DND-41 (cell line): ENCODE measurements at regions not wholly inside any gene's neighbourhood (a gene's known extent, or its start where the extent isn't known, plus 50 kb on each side); places are given as distances from the start of the nearest gene placed in this dataset.

ENCODE experiments used
- ATAC-seq: fragments of 200-7000 bp; cut with Tn5 transposase; 3 replicates; pipeline ENCODE4 v1.9.1; 2021; ENCODE audit warnings: low read depth; ENCODE audit not compliant: insufficient read depth
- DNase-seq: peaks from one replicate; pipeline ENCODE4 v3.0.0-alpha.2; 2020
- H2AFZ ChIP-seq: 2 replicates; pipeline ENCODE4 v1.6.0; 2012; ENCODE audit warnings: low read depth, low read length
- H3K27ac ChIP-seq: 2 replicates; pipeline ENCODE4 v1.5.1; 2012; ENCODE audit warnings: low read length, inconsistent platforms
- H3K27me3 ChIP-seq: fragments of 200-600 bp; sonication (generic); 2 replicates; pipeline ENCODE4 v1.6.0; 2012; ENCODE audit warnings: low read length, mild to moderate bottlenecking, inconsistent platforms; ENCODE audit not compliant: insufficient read depth, poor library complexity
- H3K36me3 ChIP-seq: 2 replicates; pipeline ENCODE4 v1.5.1; 2012; ENCODE audit warnings: low read length, inconsistent platforms; ENCODE audit not compliant: insufficient read depth
- H3K4me1 ChIP-seq: 2 replicates; pipeline ENCODE4 v1.5.1; 2012; ENCODE audit warnings: mild to moderate bottlenecking, low read length; ENCODE audit not compliant: insufficient read depth
- H3K4me2 ChIP-seq: 2 replicates; pipeline ENCODE4 v1.6.0; 2012; ENCODE audit warnings: mild to moderate bottlenecking, moderate library complexity, low read length, inconsistent platforms; ENCODE audit not compliant: insufficient read depth
- H3K4me3 ChIP-seq, 2 experiments: fragments of 200-600 bp in 1 of 2; shearing (Covaris generic) in 1 of 2; 2 replicates each; pipeline ENCODE4 v1.5.1; 2012 to 2016; ENCODE audit warnings: inconsistent platforms in 2 of 2, low read length in 2 of 2, mild to moderate bottlenecking in 2 of 2, low read depth in 1 of 2, moderate library complexity in 1 of 2
- H3K79me2 ChIP-seq: 2 replicates; pipeline ENCODE4 v1.6.0; 2012; ENCODE audit warnings: low read length, inconsistent platforms; ENCODE audit not compliant: insufficient read depth
- H3K9ac ChIP-seq: 2 replicates; pipeline ENCODE4 v1.6.0; 2012; ENCODE audit warnings: low read depth, mild to moderate bottlenecking, inconsistent platforms, low read length, moderate library complexity
- H3K9me3 ChIP-seq: 2 replicates; pipeline ENCODE4 v1.5.1; 2012; ENCODE audit warnings: low read length, moderate library complexity, mild to moderate bottlenecking, inconsistent platforms; ENCODE audit not compliant: insufficient read depth, severe bottlenecking
- H4K20me1 ChIP-seq: 2 replicates; pipeline ENCODE4 v1.6.0; 2012; ENCODE audit warnings: low read length; ENCODE audit not compliant: insufficient read depth
- EZH2 ChIP-seq: IDR thresholded peaks from 3 replicates; pipeline ENCODE4 v1.6.1; 2012; ENCODE audit warnings: borderline replicate concordance, low read depth, mild to moderate bottlenecking, moderate library complexity, low read length, inconsistent platforms; ENCODE audit not compliant: severe bottlenecking
- TF ChIP-seq, protein P1 (sequence below): IDR thresholded peaks from 2 replicates; pipeline ENCODE4 v1.5.1; 2012; ENCODE audit warnings: borderline replicate concordance, low read length, moderate library complexity, mild to moderate bottlenecking; ENCODE audit not compliant: poor library complexity, severe bottlenecking; ENCODE audit errors: extremely low read depth

DNA sequence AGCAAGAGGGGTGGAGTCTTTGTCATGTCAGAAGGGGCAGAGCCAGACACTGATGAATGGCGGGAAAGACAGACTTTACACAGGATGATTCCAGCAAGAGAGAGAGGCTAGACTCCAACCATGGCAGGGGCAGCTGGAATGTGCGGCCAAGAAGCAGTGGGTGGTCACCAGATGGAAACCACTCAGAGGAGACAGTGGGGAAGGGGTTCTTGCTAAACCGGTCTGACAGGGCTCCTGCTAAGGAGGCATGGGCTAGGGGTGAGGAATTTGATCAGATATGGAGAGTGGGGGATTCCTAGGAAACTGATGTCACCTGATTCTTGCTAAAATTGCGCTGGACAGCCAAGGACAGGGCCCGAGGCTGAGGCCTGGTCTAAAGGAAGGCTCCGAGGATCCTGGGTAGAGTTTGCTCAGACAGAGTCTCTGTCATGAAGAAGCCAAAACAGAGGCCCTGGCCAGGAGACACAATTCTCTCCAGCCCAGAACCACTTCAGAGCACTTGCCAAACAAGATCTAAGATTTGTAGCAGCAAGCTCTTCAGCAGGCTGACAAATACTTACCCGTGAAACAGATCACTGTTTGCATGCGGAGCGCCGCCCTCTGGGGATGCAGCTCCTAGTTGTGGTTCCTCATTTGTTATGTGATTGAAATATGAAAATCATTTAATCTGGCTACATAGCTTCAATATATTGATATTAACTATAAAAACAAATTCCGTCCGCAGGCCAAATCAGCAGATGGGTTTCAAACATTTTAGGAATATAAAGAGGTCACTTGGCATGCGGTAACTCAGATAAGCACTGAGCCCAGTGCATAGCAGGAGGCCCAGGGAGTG, 377.0 kb downstream of the TCERG1L start:
- H2AFZ ChIP-seq = no peak overlapping the region
- no peak overlapping the region for H3K4me3 ChIP-seq
- TF ChIP-seq, protein P1, sequence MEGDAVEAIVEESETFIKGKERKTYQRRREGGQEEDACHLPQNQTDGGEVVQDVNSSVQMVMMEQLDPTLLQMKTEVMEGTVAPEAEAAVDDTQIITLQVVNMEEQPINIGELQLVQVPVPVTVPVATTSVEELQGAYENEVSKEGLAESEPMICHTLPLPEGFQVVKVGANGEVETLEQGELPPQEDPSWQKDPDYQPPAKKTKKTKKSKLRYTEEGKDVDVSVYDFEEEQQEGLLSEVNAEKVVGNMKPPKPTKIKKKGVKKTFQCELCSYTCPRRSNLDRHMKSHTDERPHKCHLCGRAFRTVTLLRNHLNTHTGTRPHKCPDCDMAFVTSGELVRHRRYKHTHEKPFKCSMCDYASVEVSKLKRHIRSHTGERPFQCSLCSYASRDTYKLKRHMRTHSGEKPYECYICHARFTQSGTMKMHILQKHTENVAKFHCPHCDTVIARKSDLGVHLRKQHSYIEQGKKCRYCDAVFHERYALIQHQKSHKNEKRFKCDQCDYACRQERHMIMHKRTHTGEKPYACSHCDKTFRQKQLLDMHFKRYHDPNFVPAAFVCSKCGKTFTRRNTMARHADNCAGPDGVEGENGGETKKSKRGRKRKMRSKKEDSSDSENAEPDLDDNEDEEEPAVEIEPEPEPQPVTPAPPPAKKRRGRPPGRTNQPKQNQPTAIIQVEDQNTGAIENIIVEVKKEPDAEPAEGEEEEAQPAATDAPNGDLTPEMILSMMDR = no peak
- no peak for TF ChIP-seq EZH2
- no peaks in the 10 kb centered on the region for H3K36me3 ChIP-seq
- H3K4me2 ChIP-seq = no peak overlapping the region
- no peak overlapping the region for H3K27ac ChIP-seq
- ATAC-seq (no peak), DNase-seq (no peak)
- no peaks in the 10 kb centered on the region; the same call in 1 of the 2 replicates for H4K20me1 ChIP-seq
- no peaks in the 10 kb centered on the region for H3K79me2 ChIP-seq
- no peaks in the 10 kb centered on the region for H3K9me3 ChIP-seq
- H3K27me3 ChIP-seq = no peaks in the 10 kb centered on the region
- H3K9ac ChIP-seq = no peak overlapping the region
- no peaks in the 10 kb centered on the region for H3K4me1 ChIP-seq

DNA sequence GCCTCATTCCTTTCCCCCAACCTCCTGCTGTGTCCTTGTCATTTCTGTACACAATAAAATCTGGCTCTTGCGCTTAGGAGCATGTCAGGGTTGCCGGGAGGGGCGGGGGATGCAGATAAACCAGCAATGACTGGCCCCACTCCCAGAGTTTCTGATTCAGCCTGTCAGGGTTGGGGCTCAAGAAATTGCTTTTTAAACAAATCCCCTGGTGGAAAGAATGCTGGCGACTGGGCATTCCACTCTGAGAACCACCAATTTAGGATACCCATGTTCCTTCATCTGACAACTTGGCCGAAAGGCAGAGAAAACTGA, 376.4 kb downstream of the TCERG1L start:
- Histone ChIP-seq H3K4me1 (no peaks in the 10 kb centered on the region), H3K9me3 (no peaks in the 10 kb centered on the region), H4K20me1 (no peaks in the 10 kb centered on the region; the same call in 1 of the 2 replicates), H3K36me3 (no peaks in the 10 kb centered on the region), H3K79me2 (no peaks in the 10 kb centered on the region), H3K27me3 (no peaks in the 10 kb centered on the region), H3K4me3 (no peak overlapping the region), H3K4me2 (no peak overlapping the region), H3K27ac (no peak overlapping the region), H3K9ac (no peak overlapping the region), H2AFZ (no peak overlapping the region)
- DNase-seq = no peak
- no peak for TF ChIP-seq EZH2
- TF ChIP-seq, protein P1 = no peak
- ATAC-seq = no peak

DNA sequence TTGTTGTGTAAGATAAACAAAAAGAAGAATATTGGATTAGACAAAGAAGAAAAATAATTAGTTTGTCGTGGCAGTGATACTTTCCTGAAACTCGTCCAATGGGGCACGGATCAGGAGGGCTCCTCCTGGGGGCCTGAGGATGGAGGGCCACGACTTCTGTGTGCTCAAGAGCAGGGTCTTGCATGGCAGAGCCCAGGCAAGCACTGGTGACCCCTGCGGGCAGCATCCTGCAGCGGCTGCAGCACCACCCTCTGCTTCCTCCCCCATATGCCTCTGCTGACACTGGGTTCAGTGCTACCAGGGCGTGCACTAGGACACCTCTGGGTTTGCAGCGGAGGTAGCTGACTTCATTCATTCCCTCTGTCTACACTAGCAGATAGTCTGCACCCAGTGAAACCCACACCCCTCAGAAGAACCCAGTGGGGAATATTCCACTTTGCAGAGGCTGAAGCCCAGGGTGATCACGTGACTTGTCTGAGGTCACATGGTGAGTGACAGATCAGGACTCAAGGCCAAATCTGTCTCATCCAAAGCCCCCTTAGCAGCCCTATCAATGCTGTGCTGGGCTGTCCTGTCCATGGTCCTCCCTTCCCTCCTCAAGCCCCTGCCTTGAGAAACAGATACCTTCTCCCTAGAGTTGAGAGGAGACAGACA, 375.5 kb downstream of the TCERG1L start:
- H3K79me2 ChIP-seq = no peaks in the 10 kb centered on the region
- no peak overlapping the region for H3K27ac ChIP-seq
- no peaks in the 10 kb centered on the region for H3K9me3 ChIP-seq
- no peaks in the 10 kb centered on the region for H3K27me3 ChIP-seq
- H4K20me1 ChIP-seq = no peaks in the 10 kb centered on the region; the same call in 1 of the 2 replicates
- no peaks in the 10 kb centered on the region for H3K36me3 ChIP-seq
- DNase-seq (no peak), ATAC-seq (no peak)
- H3K4me1 ChIP-seq = no peaks in the 10 kb centered on the region
- H2AFZ ChIP-seq = no peak overlapping the region
- no peak overlapping the region for H3K4me3 ChIP-seq
- no peak overlapping the region for H3K4me2 ChIP-seq
- no peak overlapping the region for H3K9ac ChIP-seq
- TF ChIP-seq, protein P1 = no peak
- no peak for TF ChIP-seq EZH2
